GM18519 (cell line): ENCODE measurements at regions not wholly inside any gene's neighbourhood (a gene's known extent, or its start where the extent isn't known, plus 50 kb on each side); places are given as distances from the start of the nearest gene placed in this dataset.

Experiments used
- ATAC-seq: cut with Tn5 transposase; IDR thresholded peaks from one replicate; pipeline ENCODE4 v1.9.1; 2021; ENCODE audit warnings: mild to moderate bottlenecking, moderate library complexity; ENCODE audit not compliant: unreplicated experiment, low FRiP score

- ATAC-seq: peak; percentile 95
Observed at GRCh38 chr2:12293874-12294273, 422.9 kb upstream of the TRIB2 start.

- ATAC-seq: no peak
Observed at GRCh38 chr2:12295856-12296519, 420.7 kb upstream of the TRIB2 start.

GRCh38 chr2:12296915-12297314 lies 419.8 kb upstream of the TRIB2 start:
- no peak for ATAC-seq

GRCh38 chr2:12298352-12298751 lies 418.4 kb upstream of the TRIB2 start:
- ATAC-seq: no peak

- no peak for ATAC-seq
Observed at GRCh38 chr2:12299431-12299830, 417.3 kb upstream of the TRIB2 start.

- ATAC-seq: no peak
Observed at GRCh38 chr2:12300019-12300602, 416.6 kb upstream of the TRIB2 start.

GRCh38 chr2:12300927-12301326 lies 415.8 kb upstream of the TRIB2 start:
- ATAC-seq: no peak

- ATAC-seq: no peak
Observed at GRCh38 chr2:12302140-12302539, 414.6 kb upstream of the TRIB2 start.

- no peak for ATAC-seq
Observed at GRCh38 chr2:12302691-12303090, 414.0 kb upstream of the TRIB2 start.

- no peak for ATAC-seq
Observed at GRCh38 chr2:12303181-12304030, 413.3 kb upstream of the TRIB2 start.

- no peak for ATAC-seq
Observed at GRCh38 chr2:12304564-12305171, 412.1 kb upstream of the TRIB2 start.

GRCh38 chr2:12305931-12306330 lies 410.8 kb upstream of the TRIB2 start:
- ATAC-seq: no peak

- no peak for ATAC-seq
Observed at GRCh38 chr2:12310399-12310798, 406.3 kb upstream of the TRIB2 start.

- ATAC-seq: no peak
Observed at GRCh38 chr2:12313445-12314126, 403.1 kb upstream of the TRIB2 start.

- ATAC-seq: no peak
Observed at GRCh38 chr2:12314127-12314760, 402.5 kb upstream of the TRIB2 start.

- ATAC-seq: no peak
Observed at GRCh38 chr2:12315224-12315623, 401.5 kb upstream of the TRIB2 start.

GRCh38 chr2:12316476-12316875 lies 400.3 kb upstream of the TRIB2 start:
- no peak for ATAC-seq

GRCh38 chr2:12317286-12317685 lies 399.4 kb upstream of the TRIB2 start:
- ATAC-seq: no peak

GRCh38 chr2:12317814-12318426 lies 398.8 kb upstream of the TRIB2 start:
- no peak for ATAC-seq
